ENCODE measurements at regions not wholly inside any gene's neighbourhood (a gene's known extent, or its start where the extent isn't known, plus 50 kb on each side); places are given as distances from the start of the nearest gene placed in this dataset.

GRCh38 chr16:35748621-35749252 is 2289.3 kb downstream of the TP53TG3F start:
- no peak for TF ChIP-seq CTCF (IDR thresholded peaks at IDR 0.05; ENCODE audit: unreplicated experiment)
- H3K36me3 Mint-ChIP-seq (ENCODE audit: insufficient read depth), result no peaks in the 10 kb centered on the region
- no peaks in the 10 kb centered on the region for H3K4me1 Mint-ChIP-seq (ENCODE audit: low read depth)
- no peak overlapping the region for H3K4me3 Mint-ChIP-seq (ENCODE audit: low read depth)
- DNase-seq (ENCODE audit: low spot score, unreplicated experiment), result no peak
- peaks cover 29% of the 10 kb centered on the region for H3K9me3 Mint-ChIP-seq (ENCODE audit: low read depth)
- H3K27me3 Mint-ChIP-seq, result no peaks in the 10 kb centered on the region
- no peak overlapping the region for H3K27ac Mint-ChIP-seq

GRCh38 chr16:35749253-35750141 is 2290.1 kb downstream of the TP53TG3F start:
- no peaks in the 10 kb centered on the region for H3K36me3 Mint-ChIP-seq (ENCODE audit: insufficient read depth)
- no peaks in the 10 kb centered on the region for H3K4me1 Mint-ChIP-seq (ENCODE audit: low read depth)
- H3K9me3 Mint-ChIP-seq (ENCODE audit: low read depth), result peaks cover 21% of the 10 kb centered on the region
- no peak overlapping the region for H3K4me3 Mint-ChIP-seq (ENCODE audit: low read depth)
- no peak overlapping the region for H3K27ac Mint-ChIP-seq
- no peak for DNase-seq (ENCODE audit: low spot score, unreplicated experiment)
- H3K27me3 Mint-ChIP-seq, result no peaks in the 10 kb centered on the region
- TF ChIP-seq CTCF (IDR thresholded peaks at IDR 0.05; ENCODE audit: unreplicated experiment), result no peak

DNA sequence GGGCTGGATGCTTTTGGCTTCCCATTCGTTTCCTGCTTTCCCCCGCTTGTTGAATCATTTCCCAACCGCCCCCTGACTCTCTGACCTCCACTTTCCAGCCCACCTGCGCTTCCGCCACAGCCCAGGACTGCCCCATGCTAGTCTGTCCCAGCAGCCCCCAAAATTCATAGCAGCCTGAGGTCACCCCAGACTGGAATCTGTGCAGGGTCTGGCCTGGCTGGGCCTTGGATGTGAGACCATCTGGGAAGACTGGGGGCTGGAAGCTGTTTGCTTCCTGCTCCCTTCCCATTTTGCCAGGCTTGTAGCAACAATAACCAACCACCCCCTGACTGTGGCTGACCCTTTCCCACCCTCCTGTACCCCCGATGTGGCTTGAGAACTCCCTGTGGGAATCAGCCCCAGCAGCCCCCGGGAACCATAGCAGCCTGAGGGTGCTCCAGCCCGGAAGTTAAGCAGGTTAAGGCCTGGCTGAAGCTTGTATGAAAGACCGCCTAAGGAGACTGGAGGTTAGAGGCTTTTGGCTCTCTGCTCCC is 2290.8 kb downstream of the TP53TG3F start:
- TF ChIP-seq CTCF (IDR thresholded peaks at IDR 0.05; ENCODE audit: unreplicated experiment), result no peak
- H3K4me3 Mint-ChIP-seq (ENCODE audit: low read depth), result no peak overlapping the region
- H3K27me3 Mint-ChIP-seq, result no peaks in the 10 kb centered on the region

GRCh38 chr16:35750701-35751104 is 2291.3 kb downstream of the TP53TG3F start:
- peaks cover 16% of the 10 kb centered on the region for H3K9me3 Mint-ChIP-seq (ENCODE audit: low read depth)
- H3K4me1 Mint-ChIP-seq (ENCODE audit: low read depth), result no peaks in the 10 kb centered on the region
- no peak for TF ChIP-seq CTCF (IDR thresholded peaks at IDR 0.05; ENCODE audit: unreplicated experiment)
- H3K27ac Mint-ChIP-seq, result no peak overlapping the region
- H3K4me3 Mint-ChIP-seq (ENCODE audit: low read depth), result no peak overlapping the region
- no peaks in the 10 kb centered on the region for H3K27me3 Mint-ChIP-seq
- peaks cover 2% of the 10 kb centered on the region for H3K36me3 Mint-ChIP-seq (ENCODE audit: insufficient read depth)
- DNase-seq (ENCODE audit: low spot score, unreplicated experiment), result no peak

More for the DNA sequence above, 2290.8 kb downstream of the TP53TG3F start:
- no peak overlapping the region for H3K27ac Mint-ChIP-seq
- peaks cover 16% of the 10 kb centered on the region for H3K9me3 Mint-ChIP-seq (ENCODE audit: low read depth)
- peaks cover under 1% of the 10 kb centered on the region for H3K36me3 Mint-ChIP-seq (ENCODE audit: insufficient read depth)
- H3K4me1 Mint-ChIP-seq (ENCODE audit: low read depth), result no peaks in the 10 kb centered on the region
- no peak for DNase-seq (ENCODE audit: low spot score, unreplicated experiment)

DNA sequence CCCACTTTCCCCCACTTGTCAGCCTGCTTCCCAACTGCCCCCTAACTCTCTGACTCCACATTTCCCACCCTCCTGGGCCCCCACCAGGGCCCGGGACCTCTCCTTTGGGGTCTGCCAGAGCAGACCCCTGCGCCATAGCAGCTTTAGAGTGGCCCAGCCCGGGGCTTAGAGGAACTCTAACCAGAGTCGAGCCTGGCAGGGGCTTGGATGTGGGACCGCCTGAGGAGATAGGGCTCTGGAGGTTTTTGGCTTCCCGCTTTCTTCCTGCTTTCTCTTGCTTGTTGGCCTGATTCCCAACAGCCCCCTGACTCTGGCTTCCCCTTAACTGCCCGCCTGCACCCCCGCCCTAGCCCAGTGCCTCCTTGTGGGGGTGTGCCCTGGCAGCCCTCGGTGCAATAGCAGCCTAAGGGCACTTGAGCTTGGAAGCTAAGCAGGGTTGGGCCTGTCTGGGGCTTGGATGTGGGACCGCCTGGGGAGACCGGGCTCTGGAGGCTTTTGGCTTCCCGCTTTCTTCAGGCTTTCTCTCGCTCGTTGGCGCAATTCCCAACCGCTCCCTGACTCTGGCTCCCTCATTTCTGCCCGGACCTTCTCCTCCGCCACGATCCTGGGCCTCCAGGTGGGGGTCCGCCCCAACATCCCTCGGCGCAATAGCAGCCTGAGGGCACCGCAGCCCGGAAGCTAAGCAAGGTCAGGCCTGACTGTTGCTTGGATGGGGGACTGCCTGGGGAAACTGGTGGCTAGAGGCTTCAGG is 2292.0 kb downstream of the TP53TG3F start:
- DNase-seq (ENCODE audit: low spot score, unreplicated experiment), result no peak
- H3K4me1 Mint-ChIP-seq (ENCODE audit: low read depth), result no peaks in the 10 kb centered on the region
- H3K9me3 Mint-ChIP-seq (ENCODE audit: low read depth), result peaks cover 16% of the 10 kb centered on the region
- H3K27me3 Mint-ChIP-seq, result no peaks in the 10 kb centered on the region
- no peak overlapping the region for H3K4me3 Mint-ChIP-seq (ENCODE audit: low read depth)
- H3K27ac Mint-ChIP-seq, result no peak overlapping the region
- TF ChIP-seq CTCF (IDR thresholded peaks at IDR 0.05; ENCODE audit: unreplicated experiment), result no peak
- H3K36me3 Mint-ChIP-seq (ENCODE audit: insufficient read depth), result peaks cover 2% of the 10 kb centered on the region

All from progenitor cell of endocrine pancreas (in vitro differentiated cells).